ENCODE measurements at regions not wholly inside any gene's neighbourhood (a gene's known extent, or its start where the extent isn't known, plus 50 kb on each side); places are given as distances from the start of the nearest gene placed in this dataset.

GRCh38 chr4:12411072-12411471 lies 982.4 kb upstream of the HS3ST1 start:
- in situ Hi-C loops (cut with MboI; ENCODE audit: low sequenced_read_pairs) (no loop called here), dilution Hi-C loops (cut with HindIII; ENCODE audit: low sequenced_read_pairs, unreplicated experiment) (no loop called here), intact Hi-C loops (cut with micrococcal nuclease) (no loop called here)
- Histone ChIP-seq H4K5ac (ENCODE audit: low read depth, low read length) (no peak overlapping the region), H3K23ac (ENCODE audit: low read depth, low read length) (no peak overlapping the region), H2BK20ac (ENCODE audit: low read depth, low read length) (no peak overlapping the region), H3K56ac (ENCODE audit: extremely low read depth, insufficient read depth, low read length) (no peak overlapping the region), H3K9me1 (ENCODE audit: insufficient read depth, low read length) (no peaks in the 10 kb centered on the region), H3K9ac (ENCODE audit: low read depth, low read length) (no peak overlapping the region), H4K8ac (ENCODE audit: low read depth in 2 of 2, low read length in 2 of 2) (no peak overlapping the region), H2AK9ac (replicated peaks; ENCODE audit: low read depth, low read length, poor library complexity) (no peak overlapping the region), H3K4ac (ENCODE audit: low read depth, low read length) (no peak overlapping the region), H4K91ac (ENCODE audit: insufficient read depth, low read depth, low read length) (no peak overlapping the region), H3K27ac (ENCODE audit: insufficient read depth, low read length) (no peak overlapping the region), H2BK120ac (ENCODE audit: low read depth, low read length) (no peak overlapping the region), H2AK5ac (ENCODE audit: low read depth, low read length) (no peak overlapping the region), H3K4me3 (ENCODE audit: insufficient read depth, low read depth, low read length) (no peak overlapping the region), H3K18ac (ENCODE audit: low read depth, low read length) (no peak overlapping the region), H3K14ac (replicated peaks; ENCODE audit: low read depth, low read length) (no peak overlapping the region), H4K20me1 (ENCODE audit: insufficient read depth, low read length) (no peaks in the 10 kb centered on the region), H2BK5ac (ENCODE audit: low read depth, low read length, poor library complexity, severe bottlenecking) (no peak overlapping the region), H2AFZ (replicated peaks; ENCODE audit: low read length, poor library complexity) (no peak overlapping the region), H3K9me3 (ENCODE audit: control insufficient read depth, insufficient read depth, low read length) (peaks cover 6% of the 10 kb centered on the region; the same call in 1 of the 2 replicates), H3K27me3 (ENCODE audit: control insufficient read depth, insufficient read depth, low read length) (no peaks in the 10 kb centered on the region), H3K79me1 (ENCODE audit: low read depth in 1 of 2, low read length in 2 of 2) (no peaks in the 10 kb centered on the region), H2BK15ac (ENCODE audit: low read depth, low read length) (no peak overlapping the region), H3K36me3 (ENCODE audit: control insufficient read depth, insufficient read depth, low read length) (no peaks in the 10 kb centered on the region), H3K4me2 (ENCODE audit: low read depth, low read length) (no peak overlapping the region), H3K4me1 (ENCODE audit: control insufficient read depth, insufficient read depth, low read length) (no peaks in the 10 kb centered on the region)
- BruUV-seq (replicated peaks) = no TSS peak
- no peak for ATAC-seq (ENCODE audit: low read depth)
- CTCF ChIA-PET = interaction anchor here (0.6 kb wide), 1 partner anchor 359 kb away, joined by 3 read pairs; no protein-coding TSS in a partner anchor
- no CpG with 5 or more reads among the region's 4 CpGs for WGBS, 2 experiments (ENCODE audit: extremely low coverage in 2 of 2, insufficient read length in 1 of 2)
- no peak for DNase-seq
- POLR2A ChIA-PET (ENCODE audit: unreplicated experiment) = no interaction called here
- TF ChIP-seq, protein P1, sequence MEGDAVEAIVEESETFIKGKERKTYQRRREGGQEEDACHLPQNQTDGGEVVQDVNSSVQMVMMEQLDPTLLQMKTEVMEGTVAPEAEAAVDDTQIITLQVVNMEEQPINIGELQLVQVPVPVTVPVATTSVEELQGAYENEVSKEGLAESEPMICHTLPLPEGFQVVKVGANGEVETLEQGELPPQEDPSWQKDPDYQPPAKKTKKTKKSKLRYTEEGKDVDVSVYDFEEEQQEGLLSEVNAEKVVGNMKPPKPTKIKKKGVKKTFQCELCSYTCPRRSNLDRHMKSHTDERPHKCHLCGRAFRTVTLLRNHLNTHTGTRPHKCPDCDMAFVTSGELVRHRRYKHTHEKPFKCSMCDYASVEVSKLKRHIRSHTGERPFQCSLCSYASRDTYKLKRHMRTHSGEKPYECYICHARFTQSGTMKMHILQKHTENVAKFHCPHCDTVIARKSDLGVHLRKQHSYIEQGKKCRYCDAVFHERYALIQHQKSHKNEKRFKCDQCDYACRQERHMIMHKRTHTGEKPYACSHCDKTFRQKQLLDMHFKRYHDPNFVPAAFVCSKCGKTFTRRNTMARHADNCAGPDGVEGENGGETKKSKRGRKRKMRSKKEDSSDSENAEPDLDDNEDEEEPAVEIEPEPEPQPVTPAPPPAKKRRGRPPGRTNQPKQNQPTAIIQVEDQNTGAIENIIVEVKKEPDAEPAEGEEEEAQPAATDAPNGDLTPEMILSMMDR (conservative IDR thresholded peaks at IDR 0.05; ENCODE audit: low read depth, low read length) = no peak
- no peak for TF ChIP-seq SMC3 (IDR thresholded peaks at IDR 0.05; ENCODE audit: low read depth, low read length)
